Esophagus squamous epithelium (tissue), 5 donors: ENCODE measurements at regions not wholly inside any gene's neighbourhood (a gene's known extent, or its start where the extent isn't known, plus 50 kb on each side); places are given as distances from the start of the nearest gene placed in this dataset.

ENCODE experiments used
- DNase-seq: peaks from one replicate; lab custom pipeline; 2025; lab: John Stamatoyannopoulos, UW
- H3K27ac ChIP-seq, 4 donors: fragments of 200-600 bp; sonication (generic); one replicate each; pipeline ENCODE4 v1.5.1; 2016 to 2019; ENCODE audit warnings: mild to moderate bottlenecking in 1 of 4
- H3K27me3 ChIP-seq, 4 donors: fragments of 200-600 bp; sonication (generic); 1 replicate in 3 of 4; 2 replicates in 1 of 4; pipeline versions ENCODE4 v1.5.1 to v1.6.0; 2017 to 2021; ENCODE audit warnings: antibody characterized with exemption in 1 of 4
- H3K36me3 ChIP-seq, 3 donors: fragments of 200-600 bp; sonication (generic); one replicate each; pipeline ENCODE4 v1.5.1; 2016 to 2019
- H3K4me1 ChIP-seq, 3 donors: fragments of 200-600 bp; sonication (generic); one replicate each; pipeline ENCODE4 v1.5.1; 2017 to 2019
- H3K4me3 ChIP-seq, 4 donors: fragments of 200-600 bp; sonication (generic); 1 replicate in 3 of 4; 2 replicates in 1 of 4; pipeline ENCODE4 v1.5.1; 2016 to 2019; ENCODE audit warnings: mild to moderate bottlenecking in 2 of 4, moderate library complexity in 1 of 4
- H3K9me3 ChIP-seq, 3 donors: fragments of 200-600 bp; sonication (generic); one replicate each; pipeline ENCODE4 v1.5.1; 2016 to 2019
- CTCF ChIP-seq, 6 experiments: fragments of 450-650 bp in 4 of 6; fragments of 200-600 bp in 2 of 6; sonication (generic) in 2 of 6; IDR thresholded peaks; one replicate each; pipeline ENCODE4 v1.5.1; 2016 to 2019; ENCODE audit warnings: antibody characterized with exemption in 6 of 6, mild to moderate bottlenecking in 4 of 6, moderate library complexity in 4 of 6
- POLR2A ChIP-seq, 4 donors: fragments of 450-650 bp; IDR thresholded peaks; one replicate each; pipeline ENCODE4 v1.6.1; 2017; ENCODE audit warnings: antibody characterized with exemption in 4 of 4, mild to moderate bottlenecking in 4 of 4, moderate library complexity in 3 of 4
- WGBS, 2 donors: methylation state at CpG; one replicate each; pipeline ENCODE4 v1.1.5; 2018; 5-methylcytosine and 5-hydroxymethylcytosine counted together
- intact Hi-C: fragments of 100-400 bp; cut with DNase I; formaldehyde crosslinking; loops from one replicate; pipeline ENCODE4 v1.15.0; 2022
- donor health status: DM: yes; HTN: yes; CAD: no.

- Histone ChIP-seq H3K4me3 (no peak overlapping the region), H3K9me3 (no peaks in the 10 kb centered on the region), H3K36me3 (no peaks in the 10 kb centered on the region), H3K27me3 (no peaks in the 10 kb centered on the region), H3K27ac (no peak overlapping the region), H3K4me1 (no peaks in the 10 kb centered on the region)
- intact Hi-C loops = no loop called here
- no peak for DNase-seq
- no peak for TF ChIP-seq CTCF (IDR thresholded peaks at IDR 0.05)
- no peak for TF ChIP-seq POLR2A (IDR thresholded peaks at IDR 0.05)
- 62 to 67% methylated on average over 2 of the region's 2 CpGs for WGBS, 2 donors
Measured at GRCh38 chr17:70464995-70465394, 295.7 kb downstream of the KCNJ2 start.

GRCh38 chr17:70468661-70469060, 299.3 kb downstream of the KCNJ2 start:
- Histone ChIP-seq H3K4me3 (no peak overlapping the region), H3K9me3 (no peaks in the 10 kb centered on the region), H3K36me3 (no peaks in the 10 kb centered on the region), H3K27me3 (no peaks in the 10 kb centered on the region), H3K4me1 (no peaks in the 10 kb centered on the region), H3K27ac (no peak overlapping the region)
- WGBS, 2 donors = 38 to 47% methylated on average over 2 of the region's 2 CpGs
- DNase-seq = no peak
- intact Hi-C loops = no loop called here
- no peak for TF ChIP-seq CTCF (IDR thresholded peaks at IDR 0.05)
- no peak for TF ChIP-seq POLR2A (IDR thresholded peaks at IDR 0.05)

GRCh38 chr17:70473049-70473448, 303.7 kb downstream of the KCNJ2 start:
- Histone ChIP-seq H3K4me3 (no peak overlapping the region), H3K4me1 (no peaks in the 10 kb centered on the region), H3K36me3 (no peaks in the 10 kb centered on the region), H3K27me3 (no peaks in the 10 kb centered on the region), H3K9me3 (no peaks in the 10 kb centered on the region), H3K27ac (no peak overlapping the region)
- DNase-seq = no peak
- 80 to 83% methylated on average over 2 to 3 of the region's 4 CpGs for WGBS, 2 donors
- TF ChIP-seq POLR2A (IDR thresholded peaks at IDR 0.05) (no peak), CTCF (IDR thresholded peaks at IDR 0.05) (no peak)
- intact Hi-C loops = no loop called here

- Histone ChIP-seq H3K9me3 (no peaks in the 10 kb centered on the region), H3K4me3 (no peak overlapping the region), H3K36me3 (no peaks in the 10 kb centered on the region), H3K27ac (no peak overlapping the region), H3K4me1 (no peaks in the 10 kb centered on the region), H3K27me3 (no peaks in the 10 kb centered on the region)
- no peak for DNase-seq
- no peak for TF ChIP-seq POLR2A (IDR thresholded peaks at IDR 0.05)
- TF ChIP-seq CTCF (IDR thresholded peaks at IDR 0.05) = no peak
- WGBS, 2 donors = 86 to 87% methylated on average over 3 of the region's 3 CpGs
- intact Hi-C loops = no loop called here
Measured at GRCh38 chr17:70476368-70476767, 307.0 kb downstream of the KCNJ2 start.

- no peaks in the 10 kb centered on the region for H3K4me1 ChIP-seq
- H3K4me3 ChIP-seq = no peak overlapping the region
- 67 to 68% methylated on average over 5 of the region's 5 CpGs for WGBS, 2 donors
- no peaks in the 10 kb centered on the region for H3K27me3 ChIP-seq
- peaks cover 0 to 7% (median 0%) of the 10 kb centered on the region in 3 donors for H3K9me3 ChIP-seq
- no peak overlapping the region for H3K27ac ChIP-seq
- no peaks in the 10 kb centered on the region for H3K36me3 ChIP-seq
- no peak for TF ChIP-seq CTCF (IDR thresholded peaks at IDR 0.05)
- TF ChIP-seq POLR2A (IDR thresholded peaks at IDR 0.05) = no peak
- DNase-seq = no peak
- intact Hi-C loops = no loop called here
Measured at GRCh38 chr17:70478902-70479301, 309.6 kb downstream of the KCNJ2 start.
